CD4-positive, alpha-beta memory T cell (primary cell): ENCODE measurements at regions not wholly inside any gene's neighbourhood (a gene's known extent, or its start where the extent isn't known, plus 50 kb on each side); places are given as distances from the start of the nearest gene placed in this dataset.
A peak's percentile ranks its signal among the peaks of the same experiment; 100 is the strongest.

Experiments
- CTCF ChIA-PET: fragments of 350-600 bp; sonication (Branson Sonifier 250); formaldehyde crosslinking; loops from one replicate; lab custom pipeline; 2021; ENCODE audit warnings: inconsistent platforms; ENCODE audit not compliant: partially characterized antibody; lab: Charles Lee
- POLR2A ChIA-PET: fragments of 350-600 bp; sonication (Branson Sonifier 250); formaldehyde crosslinking; loops from one replicate; lab custom pipeline; 2021; ENCODE audit not compliant: partially characterized antibody; lab: Charles Lee
- DNase-seq, 5 donors: peaks; one replicate each; pipeline versions ENCODE4 v3.0.0 to v3.0.0-alpha.2; 2020 to 2022; ENCODE audit warnings: mixed read lengths in 1 of 5
- H3K27ac ChIP-seq: one replicate; pipeline ENCODE4 v1.7.0; 2013; ENCODE audit warnings: low read depth, low read length
- H3K27me3 ChIP-seq: 2 replicates; pipeline ENCODE4 v1.7.0; 2013; ENCODE audit warnings: mild to moderate bottlenecking, low read length, moderate library complexity; ENCODE audit not compliant: insufficient read depth
- H3K36me3 ChIP-seq: 2 replicates; pipeline ENCODE4 v1.7.0; 2013; ENCODE audit warnings: mild to moderate bottlenecking, low read length, moderate library complexity; ENCODE audit not compliant: insufficient read depth
- H3K4me1 ChIP-seq: 2 replicates; pipeline ENCODE4 v1.7.0; 2013; ENCODE audit warnings: mild to moderate bottlenecking, low read length, moderate library complexity; ENCODE audit not compliant: insufficient read depth
- H3K4me3 ChIP-seq, 2 donors: one replicate each; pipeline ENCODE4 v1.7.0; 2013; ENCODE audit warnings: low read length in 2 of 2, mild to moderate bottlenecking in 1 of 2
- H3K9me3 ChIP-seq, 2 donors: one replicate each; pipeline ENCODE4 v1.7.0; 2013; ENCODE audit warnings: low read length in 2 of 2, control low read depth in 1 of 2; ENCODE audit not compliant: control insufficient read depth in 1 of 2
- H3K27ac Mint-ChIP-seq, 7 donors: one replicate each; pipeline ENCODE4 v1.8.0; 2020 to 2021; ENCODE audit warnings: mixed read lengths in 7 of 7, mild to moderate bottlenecking in 6 of 7, inconsistent platforms in 3 of 7, moderate library complexity in 3 of 7
- H3K27me3 Mint-ChIP-seq, 2 donors: one replicate each; pipeline ENCODE4 v1.8.0; 2020 to 2021; ENCODE audit warnings: mixed read lengths in 2 of 2
- H3K36me3 Mint-ChIP-seq, 2 donors: one replicate each; pipeline ENCODE4 v1.8.0; 2020 to 2021; ENCODE audit warnings: mixed read lengths in 2 of 2, inconsistent platforms in 1 of 2, mild to moderate bottlenecking in 1 of 2
- H3K4me1 Mint-ChIP-seq, 4 donors: one replicate each; pipeline ENCODE4 v1.8.0; 2020 to 2021; ENCODE audit warnings: mixed read lengths in 4 of 4, mild to moderate bottlenecking in 1 of 4
- H3K4me3 Mint-ChIP-seq, 8 donors: one replicate each; pipeline ENCODE4 v1.8.0; 2020 to 2021; ENCODE audit warnings: mixed read lengths in 8 of 8, mild to moderate bottlenecking in 7 of 8, moderate library complexity in 6 of 8, inconsistent platforms in 3 of 8
- H3K9me3 Mint-ChIP-seq, 8 donors: one replicate each; pipeline ENCODE4 v1.8.0; 2020 to 2021; ENCODE audit warnings: mixed read lengths in 8 of 8, mild to moderate bottlenecking in 5 of 8, inconsistent platforms in 3 of 8, moderate library complexity in 1 of 8
- intact Hi-C: fragments of 100-400 bp; cut with micrococcal nuclease; formaldehyde crosslinking; loops from one replicate; pipeline ENCODE4 v1.15.1; 2023

DNA sequence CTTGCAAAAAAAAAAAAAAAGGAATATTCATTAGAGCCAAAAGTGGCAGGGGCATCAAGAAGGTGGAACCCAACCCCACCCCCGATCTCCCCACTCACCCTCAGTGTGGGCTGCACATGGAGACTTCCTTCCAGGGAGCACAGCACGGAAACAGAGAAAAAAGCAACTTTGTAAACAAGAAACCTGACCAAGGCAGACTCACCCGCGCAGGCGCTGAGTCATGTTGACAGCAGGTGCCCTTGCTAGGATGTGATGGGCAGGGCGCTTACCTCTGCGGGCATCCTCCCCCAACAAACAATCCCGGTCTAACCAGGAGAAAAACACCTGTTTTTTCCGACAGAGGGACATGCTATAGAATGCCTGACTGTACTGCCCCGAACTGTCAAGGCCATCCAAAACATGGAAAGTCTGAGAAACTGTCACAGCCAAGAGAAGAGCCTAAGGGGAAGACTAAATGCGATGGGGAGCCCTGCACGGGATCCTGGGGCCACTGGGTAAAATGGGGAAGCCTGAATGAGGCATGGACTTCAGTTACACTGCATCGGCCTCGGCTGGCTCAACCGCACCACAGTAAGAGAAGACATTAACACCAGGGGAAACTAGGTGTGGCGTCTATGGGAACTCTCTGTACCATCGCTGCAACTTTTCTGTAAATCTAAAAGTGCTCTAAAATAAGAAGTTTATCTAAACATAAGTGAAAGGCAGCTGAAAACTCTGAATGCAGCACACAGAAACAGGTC is 66.7 kb upstream of the GATA2 start:
- DNase-seq, result no peak
- H3K9me3 Mint-ChIP-seq, result no peaks in the 10 kb centered on the region
- no peaks in the 10 kb centered on the region for H3K27me3 ChIP-seq
- intact Hi-C loops, result no loop called here
- peak overlapping the region in 1 of 7 donors; percentile 4 for H3K27ac Mint-ChIP-seq
- peaks cover 9% of the 10 kb centered on the region for H3K4me1 ChIP-seq
- H3K4me1 Mint-ChIP-seq, result peaks cover 5 to 9% (median 8%) of the 10 kb centered on the region in 4 donors
- H3K36me3 ChIP-seq, result no peaks in the 10 kb centered on the region
- H3K9me3 ChIP-seq, result no peaks in the 10 kb centered on the region
- POLR2A ChIA-PET, result no interaction called here
- peak overlapping the region in 2 of 8 donors; percentile 26 to 31 for H3K4me3 Mint-ChIP-seq
- no peak overlapping the region for H3K4me3 ChIP-seq
- H3K36me3 Mint-ChIP-seq, result no peaks in the 10 kb centered on the region
- no peak overlapping the region for H3K27ac ChIP-seq
- CTCF ChIA-PET, result no interaction called here
- peaks cover 27 to 33% of the 10 kb centered on the region in 2 donors for H3K27me3 Mint-ChIP-seq

DNA sequence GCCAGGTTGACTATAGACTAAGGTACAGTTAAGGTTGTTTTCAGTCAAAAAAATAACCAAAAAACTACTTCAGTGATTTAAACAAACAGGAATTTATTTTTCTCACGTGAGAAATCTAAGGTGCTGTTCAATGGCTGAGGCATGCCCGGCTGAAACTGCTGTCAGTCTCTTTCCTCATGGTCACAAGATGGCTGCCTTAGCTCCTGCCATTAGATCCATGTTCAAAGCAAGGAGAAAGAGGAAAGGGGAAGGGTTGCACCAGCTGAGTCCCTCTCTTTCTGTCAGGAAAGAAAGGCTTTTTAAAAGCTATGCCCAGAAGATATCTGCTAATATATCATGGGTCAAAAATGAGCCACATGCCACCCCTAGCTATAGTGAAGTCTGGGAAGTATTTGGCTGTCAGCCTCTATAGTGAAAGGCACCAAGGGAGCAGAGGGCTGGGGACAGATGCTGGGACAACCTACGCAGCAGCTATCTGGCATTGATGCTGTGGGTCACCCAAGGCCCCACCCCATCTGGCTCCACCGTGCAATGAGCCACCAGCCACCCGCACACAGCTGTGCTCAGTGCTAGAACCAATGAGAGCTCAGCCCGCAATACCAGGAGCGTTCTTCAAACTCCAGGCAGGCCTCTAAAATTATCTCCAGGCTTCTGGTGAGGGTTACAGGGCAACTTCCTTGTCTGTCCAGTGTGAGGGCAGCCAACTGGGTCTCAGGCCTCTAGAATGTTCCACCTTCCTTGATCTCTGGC is 64.7 kb upstream of the GATA2 start:
- H3K27me3 ChIP-seq, result no peaks in the 10 kb centered on the region
- no peak overlapping the region for H3K4me3 ChIP-seq
- ChIA-PET CTCF (interaction anchor here (0.8 kb wide), 1 partner anchor 17 kb away, joined by 3 read pairs; no protein-coding TSS in a partner anchor), POLR2A (no interaction called here)
- H3K27ac Mint-ChIP-seq, result peak overlapping the region in 1 of 7 donors; percentile 57
- intact Hi-C loops, result no loop called here
- no peaks in the 10 kb centered on the region for H3K9me3 ChIP-seq
- H3K36me3 Mint-ChIP-seq, result peaks cover 0 to 6% of the 10 kb centered on the region in 2 donors
- H3K4me3 Mint-ChIP-seq, result no peak overlapping the region
- H3K4me1 ChIP-seq, result peaks cover 9% of the 10 kb centered on the region
- H3K27ac ChIP-seq, result no peak overlapping the region
- peaks cover 10 to 14% (median 11%) of the 10 kb centered on the region in 4 donors for H3K4me1 Mint-ChIP-seq
- H3K9me3 Mint-ChIP-seq, result no peaks in the 10 kb centered on the region
- peaks cover 42 to 47% of the 10 kb centered on the region in 2 donors for H3K27me3 Mint-ChIP-seq
- no peaks in the 10 kb centered on the region for H3K36me3 ChIP-seq
- DNase-seq, result no peak

DNA sequence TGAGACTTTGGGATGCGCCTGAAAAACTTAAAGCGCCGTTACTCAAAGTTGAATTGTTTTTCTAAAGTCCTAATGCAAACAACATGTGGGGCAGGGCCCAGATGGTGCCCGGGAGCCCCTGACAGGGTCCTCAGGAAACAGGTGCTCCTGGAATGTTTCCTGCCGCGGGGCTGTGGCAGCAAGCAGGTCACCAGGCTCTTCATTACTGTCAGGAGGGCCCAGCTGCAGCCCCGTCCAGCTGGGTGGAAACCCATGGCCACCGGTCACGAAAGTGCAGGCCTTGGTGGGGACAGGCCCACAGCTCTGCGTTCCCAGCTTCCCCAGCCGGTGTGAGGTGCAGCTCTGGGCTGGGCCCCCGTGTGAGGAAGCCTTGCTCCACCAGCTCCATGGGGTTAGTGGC is 63.9 kb upstream of the GATA2 start:
- POLR2A ChIA-PET, result no interaction called here

DNA sequence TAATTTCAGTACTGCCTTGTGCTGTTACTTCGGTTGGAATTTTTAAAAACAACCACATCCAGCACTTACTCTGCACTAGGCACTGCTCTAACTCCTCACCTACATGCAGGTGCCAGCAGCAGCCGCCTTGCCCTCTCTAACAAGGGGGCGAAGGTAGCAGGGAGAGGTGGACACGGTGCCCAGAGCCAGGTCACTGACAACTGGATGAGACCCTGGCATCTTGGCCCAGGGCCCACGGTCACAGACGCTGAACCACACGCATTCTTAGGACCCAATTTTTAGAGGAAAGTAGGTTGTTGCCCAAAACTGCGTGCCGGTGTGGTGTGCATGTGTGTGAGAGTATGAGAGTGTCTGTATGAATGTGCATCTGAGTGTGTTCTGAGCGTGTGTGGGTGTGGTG is 63.4 kb upstream of the GATA2 start:
- H3K27me3 ChIP-seq, result no peaks in the 10 kb centered on the region
- H3K9me3 Mint-ChIP-seq, result no peaks in the 10 kb centered on the region
- H3K27me3 Mint-ChIP-seq, result peaks cover 49 to 51% of the 10 kb centered on the region in 2 donors
- no peak overlapping the region for H3K4me3 ChIP-seq
- peaks cover 0 to 6% of the 10 kb centered on the region in 2 donors for H3K36me3 Mint-ChIP-seq
- no peak overlapping the region for H3K27ac ChIP-seq
- no peaks in the 10 kb centered on the region for H3K36me3 ChIP-seq
- peaks cover 9% of the 10 kb centered on the region for H3K4me1 ChIP-seq
- no peaks in the 10 kb centered on the region for H3K9me3 ChIP-seq
- DNase-seq, result no peak
- POLR2A ChIA-PET, result no interaction called here
- CTCF ChIA-PET, result no interaction called here
- H3K27ac Mint-ChIP-seq, result no peak overlapping the region
- intact Hi-C loops, result no loop called here
- H3K4me3 Mint-ChIP-seq, result no peak overlapping the region
- H3K4me1 Mint-ChIP-seq, result peaks cover 11 to 16% (median 12%) of the 10 kb centered on the region in 4 donors

More for the DNA sequence above, 63.9 kb upstream of the GATA2 start:
- Mint-ChIP-seq H3K4me3 (no peak overlapping the region), H3K9me3 (no peaks in the 10 kb centered on the region), H3K4me1 (peaks cover 11 to 14% (median 12%) of the 10 kb centered on the region in 4 donors), H3K27me3 (peaks cover 45 to 52% of the 10 kb centered on the region in 2 donors), H3K36me3 (peaks cover 0 to 6% of the 10 kb centered on the region in 2 donors), H3K27ac (no peak overlapping the region)
- H3K36me3 ChIP-seq, result no peaks in the 10 kb centered on the region
- H3K4me1 ChIP-seq, result peaks cover 9% of the 10 kb centered on the region
- DNase-seq, result no peak
- no peaks in the 10 kb centered on the region for H3K9me3 ChIP-seq
- H3K4me3 ChIP-seq, result no peak overlapping the region
- CTCF ChIA-PET, result no interaction called here
- H3K27me3 ChIP-seq, result no peaks in the 10 kb centered on the region
- intact Hi-C loops, result no loop called here
- no peak overlapping the region for H3K27ac ChIP-seq

DNA sequence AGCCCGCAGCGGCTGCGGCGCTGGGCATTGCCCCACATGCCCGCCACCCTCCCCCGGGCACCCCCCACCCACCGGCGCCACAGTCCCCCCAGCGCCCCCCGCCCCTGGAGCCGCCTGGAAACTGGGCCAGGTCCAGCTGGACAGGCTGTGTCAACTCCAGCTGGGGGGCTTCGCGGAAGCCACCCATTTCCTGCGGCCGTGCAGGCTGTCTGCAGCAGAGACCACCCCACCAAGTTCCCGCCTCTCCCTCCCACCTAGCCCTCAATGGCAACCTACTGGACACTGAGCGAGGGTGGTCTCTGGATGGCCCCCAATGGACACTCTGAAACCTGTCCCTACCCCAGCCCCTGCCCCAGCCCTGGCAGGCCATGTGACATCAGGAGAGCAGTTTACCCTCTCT is 62.8 kb upstream of the GATA2 start:
- ChIA-PET POLR2A (no interaction called here), CTCF (no interaction called here)
- intact Hi-C loops, result no loop called here
- peaks cover 11 to 17% (median 12%) of the 10 kb centered on the region in 4 donors for H3K4me1 Mint-ChIP-seq
- no peak overlapping the region for H3K4me3 Mint-ChIP-seq
- Histone ChIP-seq H3K27me3 (no peaks in the 10 kb centered on the region), H3K36me3 (no peaks in the 10 kb centered on the region), H3K9me3 (no peaks in the 10 kb centered on the region), H3K4me1 (peaks cover 9% of the 10 kb centered on the region), H3K27ac (no peak overlapping the region), H3K4me3 (no peak overlapping the region)
- no peak for DNase-seq
- no peak overlapping the region for H3K27ac Mint-ChIP-seq
- no peaks in the 10 kb centered on the region for H3K9me3 Mint-ChIP-seq
- peaks cover 0 to 6% of the 10 kb centered on the region in 2 donors for H3K36me3 Mint-ChIP-seq
- peaks cover 50 to 53% of the 10 kb centered on the region in 2 donors for H3K27me3 Mint-ChIP-seq

DNA sequence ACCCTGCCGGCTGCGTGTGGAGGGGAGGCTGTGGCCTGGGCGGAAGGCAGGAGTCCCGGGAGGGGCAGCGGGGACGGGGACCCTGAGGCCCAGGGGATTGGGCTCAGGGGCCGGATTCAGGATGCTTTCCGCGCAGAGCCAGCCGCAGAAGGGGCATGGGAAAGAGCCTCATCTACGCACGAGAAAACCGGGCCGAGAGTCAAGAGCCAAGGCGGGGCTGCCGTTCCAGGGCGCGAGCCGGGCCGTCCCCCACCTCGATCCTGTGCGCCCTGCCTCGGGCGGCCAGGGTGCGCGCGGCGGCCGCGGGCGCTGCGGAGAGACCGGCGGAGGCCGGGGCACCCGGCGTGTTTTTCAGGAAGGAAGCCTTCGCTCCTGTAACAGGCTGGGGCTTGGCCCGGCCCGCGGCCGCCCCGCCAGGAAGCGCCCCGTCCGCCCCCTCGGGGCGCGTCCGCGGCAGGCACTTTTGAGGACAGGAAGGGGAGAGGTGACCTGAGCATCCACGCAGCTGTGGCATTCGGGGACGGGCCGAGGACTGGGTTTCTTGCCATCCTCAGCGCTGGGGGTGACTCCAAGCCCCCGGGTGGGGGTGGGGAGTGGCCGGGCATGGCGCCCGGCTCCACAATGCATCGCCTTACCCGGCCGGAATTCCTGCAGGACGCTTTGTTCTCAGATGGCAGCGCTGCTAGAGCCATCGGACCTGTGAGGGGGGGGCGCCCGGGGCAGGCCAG is 62.3 kb upstream of the GATA2 start:
- H3K36me3 ChIP-seq, result no peaks in the 10 kb centered on the region
- peaks cover 0 to 6% of the 10 kb centered on the region in 2 donors for H3K36me3 Mint-ChIP-seq
- intact Hi-C loops, result no loop called here
- no peak overlapping the region for H3K27ac Mint-ChIP-seq
- no peaks in the 10 kb centered on the region for H3K9me3 Mint-ChIP-seq
- H3K27ac ChIP-seq, result no peak overlapping the region
- peaks cover 9% of the 10 kb centered on the region for H3K4me1 ChIP-seq
- H3K4me3 Mint-ChIP-seq, result peak overlapping the region in 1 of 8 donors; percentile 36
- DNase-seq, result no peak
- no peak overlapping the region for H3K4me3 ChIP-seq
- H3K4me1 Mint-ChIP-seq, result peaks cover 11 to 17% (median 12%) of the 10 kb centered on the region in 4 donors
- H3K9me3 ChIP-seq, result no peaks in the 10 kb centered on the region
- H3K27me3 ChIP-seq, result no peaks in the 10 kb centered on the region
- POLR2A ChIA-PET, result no interaction called here
- peaks cover 52 to 58% of the 10 kb centered on the region in 2 donors for H3K27me3 Mint-ChIP-seq
- CTCF ChIA-PET, result no interaction called here
